ENCODE measurements at regions not wholly inside any gene's neighbourhood (a gene's known extent, or its start where the extent isn't known, plus 50 kb on each side); places are given as distances from the start of the nearest gene placed in this dataset.

DNA sequence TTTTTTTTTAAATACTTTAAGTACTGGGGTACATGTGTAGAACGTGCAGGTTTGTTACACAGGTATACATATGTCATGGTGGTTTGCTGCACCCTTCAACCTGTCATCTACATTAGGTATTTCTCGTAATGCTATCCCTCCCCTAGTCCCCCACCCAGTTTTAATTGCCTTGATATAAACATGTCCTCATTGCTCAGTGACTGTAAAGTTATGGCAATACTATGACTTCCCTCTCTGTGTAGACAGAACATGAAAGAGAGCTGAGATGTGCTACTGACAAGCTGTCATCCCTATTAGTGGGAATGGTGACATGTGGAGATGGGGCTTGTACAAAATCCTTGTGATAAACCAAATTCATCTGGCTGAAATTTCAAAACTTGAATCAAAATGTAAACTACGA is 449.7 kb upstream of the TRIB2 start:
- DNase-seq = no peak

- DNase-seq = peak in 1 of 2 experiments; percentile 23
Measured at GRCh38 chr2:12269041-12269972, 447.4 kb upstream of the TRIB2 start.

DNA sequence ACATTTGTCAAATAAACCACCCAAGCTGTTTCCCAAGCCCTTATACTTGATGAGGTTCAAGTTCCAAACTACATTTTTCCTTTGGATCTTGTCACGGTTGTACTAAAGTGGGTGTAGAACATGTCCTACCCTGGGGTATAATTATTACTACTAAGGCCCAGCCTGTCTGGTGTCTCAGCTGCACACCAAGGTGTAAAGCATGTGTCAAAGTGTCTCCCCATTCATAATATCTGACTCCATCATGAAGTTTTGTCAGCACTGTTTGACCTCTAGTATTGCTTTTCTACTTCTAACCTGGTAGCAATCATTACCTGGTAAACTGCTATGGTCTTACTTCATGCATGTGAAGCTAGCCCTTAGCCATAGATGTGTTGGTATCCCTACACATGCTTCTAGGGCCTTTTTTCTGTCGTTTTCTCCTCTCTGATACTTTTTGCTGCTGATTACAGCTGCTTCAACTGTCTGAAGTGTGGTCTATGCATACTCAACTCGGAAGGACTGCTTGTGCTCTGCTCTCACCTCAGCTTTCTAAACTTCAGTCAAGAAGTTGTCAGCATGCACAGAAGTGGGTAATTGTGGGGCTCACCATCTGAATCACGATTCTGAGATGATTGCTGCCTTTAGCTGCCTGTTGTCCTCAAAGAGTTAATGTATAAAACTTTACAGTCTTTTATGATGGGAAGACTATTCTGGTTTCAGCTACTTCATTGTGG is 445.7 kb upstream of the TRIB2 start:
- no peak for DNase-seq

DNA sequence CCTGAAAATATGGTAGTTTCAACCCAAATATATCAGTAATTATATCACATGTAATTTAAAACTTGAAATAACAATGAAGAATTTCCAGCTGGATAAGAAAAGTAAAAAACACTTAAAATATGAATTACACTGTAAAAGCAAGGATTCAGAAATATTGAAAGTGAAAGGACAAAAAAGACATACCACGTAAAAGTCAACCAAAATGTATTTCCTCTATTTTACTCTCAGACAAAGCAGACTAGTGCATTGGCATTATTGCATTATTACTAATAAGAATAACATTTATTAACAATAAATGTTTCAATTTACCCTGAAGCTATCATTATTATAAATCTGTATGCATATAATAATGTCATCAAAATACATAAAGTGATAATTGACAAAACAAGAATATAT is 445.1 kb upstream of the TRIB2 start:
- no peak for DNase-seq

DNA sequence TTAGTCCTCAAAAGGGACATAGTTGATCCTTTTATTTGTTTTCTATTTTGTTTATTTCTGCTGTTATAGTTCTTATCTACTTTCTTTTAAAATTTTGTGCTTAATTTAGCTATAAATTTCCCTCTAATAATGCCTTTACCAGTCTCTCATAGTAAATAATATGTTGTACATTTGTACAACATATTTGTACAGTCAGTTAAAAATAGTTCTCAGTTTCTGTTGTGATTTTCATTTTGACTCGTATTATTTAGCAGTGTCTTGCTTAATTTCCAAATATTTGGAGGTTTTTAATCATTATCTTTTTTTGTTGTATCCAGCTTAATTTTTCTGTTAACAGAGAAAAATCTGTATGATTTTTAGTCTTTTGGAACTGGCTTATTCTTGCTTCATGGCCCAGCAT is 443.6 kb upstream of the TRIB2 start:
- no peak for DNase-seq

GRCh38 chr2:12274591-12274990 is 442.1 kb upstream of the TRIB2 start:
- no peak for DNase-seq

GRCh38 chr2:12277241-12278034 is 439.3 kb upstream of the TRIB2 start:
- DNase-seq = no peak

DNA sequence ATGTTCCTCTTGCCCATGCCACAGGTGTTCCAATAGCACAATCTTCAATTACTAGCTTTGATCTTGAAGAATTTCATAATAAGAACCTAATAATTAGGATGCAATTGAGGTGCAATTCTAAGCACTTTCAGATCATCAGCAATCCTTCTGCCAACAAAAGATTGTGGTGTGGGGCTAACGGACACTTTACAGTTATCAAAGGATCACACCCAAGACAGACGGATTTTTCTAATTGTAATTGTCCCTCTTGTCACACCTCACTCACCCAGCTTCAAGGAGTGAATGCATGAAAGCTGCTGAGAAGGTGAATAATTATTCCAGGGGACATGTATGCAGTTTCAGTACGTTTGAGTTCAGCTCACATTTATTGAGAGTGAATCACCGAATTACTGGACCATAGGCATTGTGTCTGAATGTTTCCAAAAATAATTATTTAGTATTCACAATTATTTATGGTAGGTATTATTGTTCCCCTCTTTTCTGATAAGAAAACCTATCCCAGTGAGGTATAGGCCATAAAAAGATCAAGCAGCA is 438.5 kb upstream of the TRIB2 start:
- no peak for DNase-seq

- DNase-seq = no peak
Measured at GRCh38 chr2:12282780-12283695, 433.7 kb upstream of the TRIB2 start.

DNA sequence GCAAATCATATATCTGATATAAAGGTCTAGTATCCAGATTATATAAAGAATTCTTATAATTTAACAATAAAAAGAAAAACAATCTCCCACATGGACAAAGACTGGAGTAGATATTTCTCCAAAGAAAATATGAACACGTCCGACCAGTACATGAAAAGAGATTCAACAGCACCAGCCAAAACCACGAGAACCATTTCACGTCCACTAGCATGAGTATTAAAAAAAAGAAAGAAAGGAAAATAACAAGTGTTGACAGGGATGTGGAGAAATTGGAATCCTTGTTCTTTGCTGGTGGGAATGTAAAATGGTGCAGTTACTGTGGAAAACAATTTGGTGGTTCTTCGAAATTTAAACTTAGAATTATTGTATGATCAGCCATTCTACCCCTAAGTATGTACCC is 432.7 kb upstream of the TRIB2 start:
- DNase-seq = no peak

- DNase-seq = no peak
Measured at GRCh38 chr2:12284487-12284886, 432.2 kb upstream of the TRIB2 start.

- DNase-seq = no peak
Measured at GRCh38 chr2:12286347-12286746, 430.4 kb upstream of the TRIB2 start.

GRCh38 chr2:12287220-12287751 is 429.4 kb upstream of the TRIB2 start:
- DNase-seq = no peak

- DNase-seq = no peak
Measured at GRCh38 chr2:12288048-12288447, 428.7 kb upstream of the TRIB2 start.

GRCh38 chr2:12289120-12289802 is 427.5 kb upstream of the TRIB2 start:
- no peak for DNase-seq

DNA sequence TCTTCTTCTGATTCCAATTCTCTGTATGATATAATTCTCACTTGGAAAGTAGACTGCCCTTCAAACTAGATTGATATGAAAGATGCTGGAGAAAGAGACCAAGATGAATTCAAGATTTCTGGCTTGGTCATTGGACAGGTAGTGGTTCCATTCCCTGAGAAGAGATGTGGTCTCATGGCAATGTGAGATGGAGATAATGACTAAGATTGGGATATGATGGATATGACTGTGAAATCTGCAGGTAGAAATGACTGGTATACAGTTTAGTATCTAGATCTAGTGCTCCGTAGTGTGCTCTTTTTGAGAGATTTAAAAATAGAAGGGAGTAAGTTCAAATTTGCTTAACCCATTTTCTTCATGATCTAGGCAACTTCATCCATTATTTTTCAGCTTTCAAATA is 425.4 kb upstream of the TRIB2 start:
- DNase-seq = no peak

GRCh38 chr2:12293874-12294273 is 422.9 kb upstream of the TRIB2 start:
- DNase-seq = no peak

- DNase-seq = no peak
Measured at GRCh38 chr2:12295856-12296519, 420.7 kb upstream of the TRIB2 start.

- DNase-seq = no peak
Measured at GRCh38 chr2:12296915-12297314, 419.8 kb upstream of the TRIB2 start.

DNA sequence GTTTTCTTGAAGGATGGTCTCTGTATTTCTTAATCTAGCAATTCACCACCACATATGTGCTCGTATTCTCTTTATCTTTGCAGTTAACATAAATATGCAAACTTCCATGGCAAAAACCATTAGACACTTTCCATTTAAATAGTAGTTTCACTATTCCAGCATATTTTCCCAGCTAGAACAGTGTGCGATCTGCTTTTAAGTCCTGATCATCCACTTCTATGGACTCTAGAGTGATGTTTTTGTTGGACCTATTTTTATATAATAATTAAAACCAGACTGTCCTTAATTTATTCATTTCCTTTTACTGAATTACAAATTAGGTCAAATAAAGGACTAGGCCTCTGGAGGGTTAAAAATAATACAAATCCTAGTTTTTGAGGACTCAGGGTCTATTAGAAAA is 418.4 kb upstream of the TRIB2 start:
- no peak for DNase-seq

DNA sequence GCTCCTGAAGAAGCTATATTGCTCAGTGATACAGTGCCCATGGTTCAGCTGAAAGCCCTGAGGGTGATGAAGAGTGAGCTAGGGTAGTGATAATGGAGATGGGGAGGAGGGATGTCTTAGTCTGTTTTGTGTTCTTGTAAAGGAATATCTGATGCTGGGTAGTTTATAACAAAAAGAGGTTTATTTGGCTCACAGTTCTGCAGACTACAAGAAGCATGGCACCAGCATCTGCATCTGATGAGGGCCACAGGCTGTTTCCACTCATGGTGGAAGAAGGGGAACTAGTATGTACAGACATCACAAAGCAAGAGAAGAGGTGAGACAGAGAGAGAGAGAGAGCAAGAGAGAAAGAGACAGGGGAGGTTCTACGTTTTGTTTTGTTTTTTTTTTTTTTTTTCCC is 417.3 kb upstream of the TRIB2 start:
- no peak for DNase-seq

All from NCI-H526 (cell line).